ENCODE measurements at regions not wholly inside any gene's neighbourhood (a gene's known extent, or its start where the extent isn't known, plus 50 kb on each side); places are given as distances from the start of the nearest gene placed in this dataset.

DNA sequence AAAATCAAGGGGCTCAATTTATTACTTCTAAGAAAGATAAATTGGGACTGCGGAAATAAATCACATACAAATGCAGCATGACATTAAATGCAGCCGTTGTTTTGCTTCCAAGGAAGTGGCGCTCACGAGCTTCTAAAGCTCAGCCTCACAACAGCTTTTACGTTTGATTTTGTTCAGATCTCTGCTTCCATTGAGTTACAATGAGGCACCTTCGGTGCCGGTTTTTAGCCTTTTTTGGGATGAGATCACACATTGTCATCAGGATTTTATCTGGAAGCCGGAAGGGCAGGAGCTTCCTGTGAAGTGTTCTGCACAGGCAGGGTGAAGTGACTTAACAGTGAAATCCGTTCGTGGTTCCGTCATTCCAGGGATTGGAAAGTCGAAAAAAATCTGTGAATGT, 209.8 kb downstream of the DCDC2C start:
- no peaks in the 10 kb centered on the region for H3K4me1 ChIP-seq (ENCODE audit: low read length)
- no peak overlapping the region for H2AFZ ChIP-seq (ENCODE audit: low read depth, low read length)
- H4K20me1 ChIP-seq (ENCODE audit: insufficient read depth, low read length): no peaks in the 10 kb centered on the region
- H3K36me3 ChIP-seq (replicated peaks; ENCODE audit: low read depth, low read length): no peaks in the 10 kb centered on the region
- no peak overlapping the region for H3K4me3 ChIP-seq (ENCODE audit: low read length)
- no peaks in the 10 kb centered on the region for H3K79me2 ChIP-seq (ENCODE audit: low read length)
- no peak for TF ChIP-seq EZH2phosphoT487 (IDR thresholded peaks at IDR 0.05; ENCODE audit: low read depth)
- TF ChIP-seq, protein P1, sequence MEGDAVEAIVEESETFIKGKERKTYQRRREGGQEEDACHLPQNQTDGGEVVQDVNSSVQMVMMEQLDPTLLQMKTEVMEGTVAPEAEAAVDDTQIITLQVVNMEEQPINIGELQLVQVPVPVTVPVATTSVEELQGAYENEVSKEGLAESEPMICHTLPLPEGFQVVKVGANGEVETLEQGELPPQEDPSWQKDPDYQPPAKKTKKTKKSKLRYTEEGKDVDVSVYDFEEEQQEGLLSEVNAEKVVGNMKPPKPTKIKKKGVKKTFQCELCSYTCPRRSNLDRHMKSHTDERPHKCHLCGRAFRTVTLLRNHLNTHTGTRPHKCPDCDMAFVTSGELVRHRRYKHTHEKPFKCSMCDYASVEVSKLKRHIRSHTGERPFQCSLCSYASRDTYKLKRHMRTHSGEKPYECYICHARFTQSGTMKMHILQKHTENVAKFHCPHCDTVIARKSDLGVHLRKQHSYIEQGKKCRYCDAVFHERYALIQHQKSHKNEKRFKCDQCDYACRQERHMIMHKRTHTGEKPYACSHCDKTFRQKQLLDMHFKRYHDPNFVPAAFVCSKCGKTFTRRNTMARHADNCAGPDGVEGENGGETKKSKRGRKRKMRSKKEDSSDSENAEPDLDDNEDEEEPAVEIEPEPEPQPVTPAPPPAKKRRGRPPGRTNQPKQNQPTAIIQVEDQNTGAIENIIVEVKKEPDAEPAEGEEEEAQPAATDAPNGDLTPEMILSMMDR (IDR thresholded peaks at IDR 0.05; ENCODE audit: low read depth, low read length): no peak
- H3K27me3 ChIP-seq (ENCODE audit: low read depth, low read length): no peaks in the 10 kb centered on the region
- no peak overlapping the region for H3K27ac ChIP-seq (ENCODE audit: low read length)
- H3K9ac ChIP-seq (ENCODE audit: low read length): no peak overlapping the region
- H3K4me2 ChIP-seq (ENCODE audit: low read length): no peak overlapping the region
- no peaks in the 10 kb centered on the region for H3K9me3 ChIP-seq (ENCODE audit: insufficient read depth, low read length)

DNA sequence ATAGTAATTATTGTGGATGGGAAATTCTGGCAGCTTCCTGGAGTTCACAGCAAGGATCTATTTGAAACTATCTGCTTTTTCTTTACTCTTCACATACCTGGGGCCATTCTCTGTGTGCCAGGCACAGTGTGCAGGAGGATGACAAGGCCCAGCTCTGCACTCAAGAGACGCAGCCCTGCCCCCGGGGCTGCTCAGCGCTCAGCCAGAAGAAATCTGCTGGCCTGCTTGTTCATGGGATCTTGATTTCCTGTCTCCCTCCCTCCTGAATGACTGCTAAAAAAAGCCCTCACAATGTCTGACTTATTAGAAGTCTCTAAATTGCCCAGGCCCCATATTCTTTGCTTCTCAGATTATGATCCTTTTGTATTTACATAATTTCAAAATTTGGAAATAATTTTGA, 210.9 kb downstream of the DCDC2C start:
- Histone ChIP-seq H2AFZ (ENCODE audit: low read depth, low read length) (no peak overlapping the region), H3K4me2 (ENCODE audit: low read length) (no peak overlapping the region), H3K4me3 (ENCODE audit: low read length) (no peak overlapping the region), H3K27ac (ENCODE audit: low read length) (no peak overlapping the region), H3K9me3 (ENCODE audit: insufficient read depth, low read length) (no peaks in the 10 kb centered on the region), H3K4me1 (ENCODE audit: low read length) (no peaks in the 10 kb centered on the region), H4K20me1 (ENCODE audit: insufficient read depth, low read length) (no peaks in the 10 kb centered on the region), H3K27me3 (ENCODE audit: low read depth, low read length) (no peaks in the 10 kb centered on the region), H3K9ac (ENCODE audit: low read length) (no peak overlapping the region), H3K36me3 (replicated peaks; ENCODE audit: low read depth, low read length) (no peaks in the 10 kb centered on the region), H3K79me2 (ENCODE audit: low read length) (no peaks in the 10 kb centered on the region)
- TF ChIP-seq EZH2phosphoT487 (IDR thresholded peaks at IDR 0.05; ENCODE audit: low read depth): no peak
- TF ChIP-seq, protein P1 (IDR thresholded peaks at IDR 0.05; ENCODE audit: low read depth, low read length): no peak

DNA sequence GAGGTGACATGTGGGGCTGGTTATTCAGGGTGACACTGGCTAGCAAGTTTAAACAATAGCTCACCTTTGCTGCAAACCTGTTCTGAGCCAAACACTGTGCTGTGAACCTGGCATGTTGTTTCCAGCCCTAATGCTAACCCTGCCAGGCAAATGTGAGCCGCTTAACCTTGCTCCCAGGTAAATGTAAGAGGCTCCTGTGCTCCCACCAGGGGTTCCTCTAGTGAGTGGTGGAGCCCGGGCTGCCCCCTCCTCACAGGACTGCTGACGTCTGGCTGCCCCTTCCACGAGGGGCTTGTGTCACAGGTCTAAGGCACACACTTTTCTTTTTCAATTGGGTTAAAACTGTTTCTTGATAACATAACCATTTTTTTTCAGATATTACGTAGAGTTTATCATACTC, 223.7 kb downstream of the DCDC2C start:
- Histone ChIP-seq H2AFZ (ENCODE audit: low read depth, low read length) (no peak overlapping the region), H3K4me2 (ENCODE audit: low read length) (no peak overlapping the region), H3K79me2 (ENCODE audit: low read length) (no peaks in the 10 kb centered on the region), H3K27ac (ENCODE audit: low read length) (no peak overlapping the region), H3K36me3 (replicated peaks; ENCODE audit: low read depth, low read length) (no peaks in the 10 kb centered on the region), H3K27me3 (ENCODE audit: low read depth, low read length) (no peaks in the 10 kb centered on the region), H4K20me1 (ENCODE audit: insufficient read depth, low read length) (no peaks in the 10 kb centered on the region), H3K4me1 (ENCODE audit: low read length) (no peaks in the 10 kb centered on the region), H3K9me3 (ENCODE audit: insufficient read depth, low read length) (no peaks in the 10 kb centered on the region), H3K4me3 (ENCODE audit: low read length) (no peak overlapping the region), H3K9ac (ENCODE audit: low read length) (no peak overlapping the region)
- no peak for TF ChIP-seq EZH2phosphoT487 (IDR thresholded peaks at IDR 0.05; ENCODE audit: low read depth)
- TF ChIP-seq, protein P1 (IDR thresholded peaks at IDR 0.05; ENCODE audit: low read depth, low read length): no peak

DNA sequence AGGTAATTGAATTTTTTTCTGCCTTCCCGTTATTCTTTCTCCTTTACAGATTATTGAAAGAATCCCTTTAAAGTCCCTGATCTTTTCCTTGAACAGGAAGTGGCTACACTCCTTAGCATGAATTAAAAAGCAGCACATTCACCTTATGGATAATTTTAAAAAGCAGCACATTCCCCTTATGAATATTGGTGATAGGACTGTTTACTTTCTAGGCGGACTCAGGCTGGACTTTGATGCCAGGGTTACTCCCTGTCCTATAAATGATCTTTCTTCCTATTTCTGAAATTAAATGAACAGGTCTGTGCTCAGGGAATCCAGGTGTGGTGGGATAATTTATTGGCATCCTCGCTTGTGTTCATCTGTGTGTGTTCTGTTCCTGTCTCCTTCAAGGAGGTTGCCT, 226.0 kb downstream of the DCDC2C start:
- no peaks in the 10 kb centered on the region for H3K4me1 ChIP-seq (ENCODE audit: low read length)
- H3K9me3 ChIP-seq (ENCODE audit: insufficient read depth, low read length): no peaks in the 10 kb centered on the region
- no peaks in the 10 kb centered on the region for H4K20me1 ChIP-seq (ENCODE audit: insufficient read depth, low read length)
- no peaks in the 10 kb centered on the region for H3K27me3 ChIP-seq (ENCODE audit: low read depth, low read length)
- H3K9ac ChIP-seq (ENCODE audit: low read length): no peak overlapping the region
- H3K4me2 ChIP-seq (ENCODE audit: low read length): no peak overlapping the region
- H3K27ac ChIP-seq (ENCODE audit: low read length): no peak overlapping the region
- H3K79me2 ChIP-seq (ENCODE audit: low read length): no peaks in the 10 kb centered on the region
- H2AFZ ChIP-seq (ENCODE audit: low read depth, low read length): no peak overlapping the region
- H3K4me3 ChIP-seq (ENCODE audit: low read length): no peak overlapping the region
- H3K36me3 ChIP-seq (replicated peaks; ENCODE audit: low read depth, low read length): no peaks in the 10 kb centered on the region
- TF ChIP-seq EZH2phosphoT487 (IDR thresholded peaks at IDR 0.05; ENCODE audit: low read depth): no peak
- TF ChIP-seq, protein P1 (IDR thresholded peaks at IDR 0.05; ENCODE audit: low read depth, low read length): no peak

Data from OCI-LY3 (cell line).